ENCODE measurements at regions not wholly inside any gene's neighbourhood (a gene's known extent, or its start where the extent isn't known, plus 50 kb on each side); places are given as distances from the start of the nearest gene placed in this dataset.

DNA sequence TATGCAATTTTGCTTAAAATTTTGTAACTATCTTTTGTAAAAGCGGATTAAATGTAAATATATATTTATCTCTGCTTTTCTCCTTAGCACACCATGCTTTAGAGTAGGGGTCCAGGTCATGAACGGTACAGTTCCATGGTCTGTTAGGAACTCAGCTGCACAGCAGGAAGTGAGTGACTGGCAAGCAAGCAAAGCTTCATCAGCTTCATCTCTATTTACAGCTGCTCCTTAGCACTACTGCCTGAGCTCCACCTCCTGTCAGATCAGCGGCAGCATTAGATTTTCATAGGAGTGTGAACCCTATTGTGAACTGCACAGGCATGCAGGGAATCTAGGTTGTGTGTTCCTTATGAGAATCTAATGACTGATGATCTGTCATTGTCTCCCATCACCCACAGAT, 959.0 kb upstream of the SLC39A10 start:
- TF ChIP-seq, protein P1, sequence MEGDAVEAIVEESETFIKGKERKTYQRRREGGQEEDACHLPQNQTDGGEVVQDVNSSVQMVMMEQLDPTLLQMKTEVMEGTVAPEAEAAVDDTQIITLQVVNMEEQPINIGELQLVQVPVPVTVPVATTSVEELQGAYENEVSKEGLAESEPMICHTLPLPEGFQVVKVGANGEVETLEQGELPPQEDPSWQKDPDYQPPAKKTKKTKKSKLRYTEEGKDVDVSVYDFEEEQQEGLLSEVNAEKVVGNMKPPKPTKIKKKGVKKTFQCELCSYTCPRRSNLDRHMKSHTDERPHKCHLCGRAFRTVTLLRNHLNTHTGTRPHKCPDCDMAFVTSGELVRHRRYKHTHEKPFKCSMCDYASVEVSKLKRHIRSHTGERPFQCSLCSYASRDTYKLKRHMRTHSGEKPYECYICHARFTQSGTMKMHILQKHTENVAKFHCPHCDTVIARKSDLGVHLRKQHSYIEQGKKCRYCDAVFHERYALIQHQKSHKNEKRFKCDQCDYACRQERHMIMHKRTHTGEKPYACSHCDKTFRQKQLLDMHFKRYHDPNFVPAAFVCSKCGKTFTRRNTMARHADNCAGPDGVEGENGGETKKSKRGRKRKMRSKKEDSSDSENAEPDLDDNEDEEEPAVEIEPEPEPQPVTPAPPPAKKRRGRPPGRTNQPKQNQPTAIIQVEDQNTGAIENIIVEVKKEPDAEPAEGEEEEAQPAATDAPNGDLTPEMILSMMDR (IDR thresholded peaks at IDR 0.05 in 8 of 11, conservative IDR thresholded peaks at IDR 0.05 in 3 of 11), result no peak
- TF ChIP-seq POLR2AphosphoS5 (IDR thresholded peaks at IDR 0.05), result no peak

Measured in spleen (tissue), 7 donors.